IMR-90 (cell line): ENCODE measurements at regions not wholly inside any gene's neighbourhood (a gene's known extent, or its start where the extent isn't known, plus 50 kb on each side); places are given as distances from the start of the nearest gene placed in this dataset.

Source experiments
- CEBPB ChIP-seq: IDR thresholded peaks from 2 replicates; pipeline ENCODE4 v1.6.1; 2012; ENCODE audit warnings: low read depth, low read length, improper control_type of control experiment
- MAFK ChIP-seq: IDR thresholded peaks from 2 replicates; pipeline ENCODE4 v1.6.1; 2012; ENCODE audit warnings: low read depth, low read length, improper control_type of control experiment
- MAZ ChIP-seq: IDR thresholded peaks from 2 replicates; pipeline ENCODE4 v1.6.1; 2012; ENCODE audit warnings: low read depth, mild to moderate bottlenecking, low read length, improper control_type of control experiment, moderate library complexity, borderline replicate concordance
- NFE2L2 ChIP-seq: fragments of 150-350 bp; IDR thresholded peaks from 2 replicates; pipeline ENCODE4 v1.6.1; 2016; ENCODE audit warnings: low read depth, mild to moderate bottlenecking, low read length
- POLR2A ChIP-seq: IDR thresholded peaks from 2 replicates; pipeline ENCODE4 v1.6.1; 2012; ENCODE audit warnings: mild to moderate bottlenecking, low read depth, low read length
- RAD21 ChIP-seq: IDR thresholded peaks from 2 replicates; pipeline ENCODE4 v1.6.1; 2012; ENCODE audit warnings: low read length, improper control_type of control experiment
- RFX5 ChIP-seq: IDR thresholded peaks from 2 replicates; pipeline ENCODE4 v1.8.0; 2012; ENCODE audit warnings: low read depth, mild to moderate bottlenecking, low read length, moderate library complexity
- SMC3 ChIP-seq: fragments of 150-350 bp; IDR thresholded peaks from 2 replicates; pipeline ENCODE4 v1.6.1; 2016; ENCODE audit warnings: low read depth, mild to moderate bottlenecking, antibody characterized with exemption, low read length, moderate library complexity
- TF ChIP-seq, protein P1 (sequence below): conservative IDR thresholded peaks from 2 replicates; pipeline ENCODE4 v1.5.1; 2012; ENCODE audit warnings: mild to moderate bottlenecking, low read depth, low read length, improper control_type of control experiment
- TF ChIP-seq, protein P2 (sequence below): fragments of 150-350 bp; IDR thresholded peaks from 2 replicates; pipeline ENCODE4 v1.6.1; 2016; ENCODE audit warnings: low read depth, mild to moderate bottlenecking, low read length, moderate library complexity, borderline replicate concordance

DNA sequence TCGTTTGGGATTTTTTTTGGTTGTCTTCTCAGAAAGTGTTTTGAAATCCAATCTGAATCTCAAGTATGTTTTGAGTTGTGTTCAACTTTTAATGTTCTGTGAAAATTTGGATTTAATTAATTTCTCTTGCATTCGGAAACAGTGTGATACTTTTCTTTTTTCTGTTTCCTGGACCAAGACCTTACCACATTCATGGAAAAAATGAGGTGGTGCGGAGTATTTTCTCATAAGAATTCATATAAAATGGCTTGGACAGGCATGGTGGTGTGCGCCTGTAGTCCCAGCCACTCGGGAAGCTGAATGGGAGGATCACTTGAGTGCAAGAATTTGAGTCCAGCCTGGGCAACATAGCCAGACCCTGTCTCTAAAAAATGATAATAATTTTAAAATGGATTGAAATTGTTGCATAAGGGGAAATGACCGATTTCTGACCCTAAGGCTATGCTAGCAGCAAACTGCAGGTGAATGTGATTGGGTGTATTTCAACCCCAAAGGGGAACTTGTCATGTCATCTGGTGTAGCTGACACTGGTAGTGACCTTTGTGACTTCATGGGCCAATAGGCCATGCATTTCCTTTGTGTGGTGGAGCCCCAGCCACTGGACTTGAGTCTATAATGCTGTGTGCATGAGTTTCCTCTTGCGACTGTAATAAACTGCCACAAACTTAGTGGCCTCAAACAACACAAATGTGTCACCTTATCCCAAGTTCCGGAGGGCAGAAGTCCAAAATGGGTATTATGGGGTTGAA lies 123.5 kb upstream of the RFLNA start:
- no peak for TF ChIP-seq POLR2A
- TF ChIP-seq, protein P1, sequence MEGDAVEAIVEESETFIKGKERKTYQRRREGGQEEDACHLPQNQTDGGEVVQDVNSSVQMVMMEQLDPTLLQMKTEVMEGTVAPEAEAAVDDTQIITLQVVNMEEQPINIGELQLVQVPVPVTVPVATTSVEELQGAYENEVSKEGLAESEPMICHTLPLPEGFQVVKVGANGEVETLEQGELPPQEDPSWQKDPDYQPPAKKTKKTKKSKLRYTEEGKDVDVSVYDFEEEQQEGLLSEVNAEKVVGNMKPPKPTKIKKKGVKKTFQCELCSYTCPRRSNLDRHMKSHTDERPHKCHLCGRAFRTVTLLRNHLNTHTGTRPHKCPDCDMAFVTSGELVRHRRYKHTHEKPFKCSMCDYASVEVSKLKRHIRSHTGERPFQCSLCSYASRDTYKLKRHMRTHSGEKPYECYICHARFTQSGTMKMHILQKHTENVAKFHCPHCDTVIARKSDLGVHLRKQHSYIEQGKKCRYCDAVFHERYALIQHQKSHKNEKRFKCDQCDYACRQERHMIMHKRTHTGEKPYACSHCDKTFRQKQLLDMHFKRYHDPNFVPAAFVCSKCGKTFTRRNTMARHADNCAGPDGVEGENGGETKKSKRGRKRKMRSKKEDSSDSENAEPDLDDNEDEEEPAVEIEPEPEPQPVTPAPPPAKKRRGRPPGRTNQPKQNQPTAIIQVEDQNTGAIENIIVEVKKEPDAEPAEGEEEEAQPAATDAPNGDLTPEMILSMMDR = no peak
- TF ChIP-seq RAD21 = no peak
- TF ChIP-seq SMC3 = no peak
- TF ChIP-seq NFE2L2 = no peak
- TF ChIP-seq CEBPB = no peak
- no peak for TF ChIP-seq RFX5
- TF ChIP-seq MAZ = no peak
- no peak for TF ChIP-seq MAFK
- TF ChIP-seq, protein P2, sequence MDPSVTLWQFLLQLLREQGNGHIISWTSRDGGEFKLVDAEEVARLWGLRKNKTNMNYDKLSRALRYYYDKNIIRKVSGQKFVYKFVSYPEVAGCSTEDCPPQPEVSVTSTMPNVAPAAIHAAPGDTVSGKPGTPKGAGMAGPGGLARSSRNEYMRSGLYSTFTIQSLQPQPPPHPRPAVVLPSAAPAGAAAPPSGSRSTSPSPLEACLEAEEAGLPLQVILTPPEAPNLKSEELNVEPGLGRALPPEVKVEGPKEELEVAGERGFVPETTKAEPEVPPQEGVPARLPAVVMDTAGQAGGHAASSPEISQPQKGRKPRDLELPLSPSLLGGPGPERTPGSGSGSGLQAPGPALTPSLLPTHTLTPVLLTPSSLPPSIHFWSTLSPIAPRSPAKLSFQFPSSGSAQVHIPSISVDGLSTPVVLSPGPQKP = no peak
